ENCODE measurements at regions not wholly inside any gene's neighbourhood (a gene's known extent, or its start where the extent isn't known, plus 50 kb on each side); places are given as distances from the start of the nearest gene placed in this dataset.

DNA sequence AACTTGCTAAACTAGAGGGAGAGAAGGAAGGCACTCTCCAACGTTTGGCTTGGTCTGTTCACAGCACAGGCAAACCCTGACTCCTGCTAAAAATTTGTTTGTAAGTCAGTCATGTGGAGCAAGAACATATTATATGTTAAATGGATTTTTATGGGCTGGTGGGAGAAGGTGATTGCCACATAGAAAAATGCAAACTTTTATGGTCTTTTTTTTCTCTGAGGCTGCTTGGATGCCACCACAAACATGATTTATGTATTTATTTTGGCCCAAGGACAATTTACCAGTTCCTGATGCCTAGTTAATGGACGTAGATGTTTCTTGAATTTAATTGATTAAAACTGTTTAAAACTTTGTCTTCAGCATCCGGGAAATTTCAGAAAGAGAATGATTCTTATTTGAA is 274.2 kb upstream of the MYOCD start:
- H3K36me3 ChIP-seq = no peaks in the 10 kb centered on the region
- H3K4me3 ChIP-seq = no peak overlapping the region
- H3K27ac ChIP-seq = no peak overlapping the region
- DNase-seq = no peak
- H3K4me1 ChIP-seq = no peaks in the 10 kb centered on the region
- no peaks in the 10 kb centered on the region for H3K27me3 ChIP-seq
- intact Hi-C loops (cut with DNase I; ENCODE audit: low total_unique reads) = no loop called here
- no peaks in the 10 kb centered on the region for H3K9me3 ChIP-seq
- WGBS, 5 donors = 34 to 47% (median 37%) methylated on average over 3 of the region's 3 CpGs
- TF ChIP-seq EP300 (IDR thresholded peaks at IDR 0.05) (no peak), CTCF (IDR thresholded peaks at IDR 0.05) (no peak)

GRCh38 chr17:12395733-12396354 is 269.8 kb upstream of the MYOCD start:
- no peaks in the 10 kb centered on the region for H3K9me3 ChIP-seq
- H3K4me3 ChIP-seq = no peak overlapping the region
- H3K36me3 ChIP-seq = no peaks in the 10 kb centered on the region
- TF ChIP-seq CTCF (IDR thresholded peaks at IDR 0.05) (peak in 2 of 7 experiments; percentile 28 to 30), POLR2A (IDR thresholded peaks at IDR 0.05) (no peak)
- intact Hi-C loops (cut with DNase I; ENCODE audit: low total_unique reads) = no loop called here
- 52 to 61% (median 55%) methylated on average over 5 of the region's 5 CpGs for WGBS, 5 donors
- no peaks in the 10 kb centered on the region for H3K27me3 ChIP-seq
- peak in 1 of 2 donors; percentile 34 for DNase-seq
- H3K27ac ChIP-seq = no peak overlapping the region
- no peaks in the 10 kb centered on the region for H3K4me1 ChIP-seq

- Histone ChIP-seq H3K27ac (no peak overlapping the region), H3K36me3 (no peaks in the 10 kb centered on the region), H3K4me3 (no peak overlapping the region), H3K27me3 (no peaks in the 10 kb centered on the region), H3K4me1 (peaks cover 0 to 6% (median 0%) of the 10 kb centered on the region in 4 donors), H3K9me3 (no peaks in the 10 kb centered on the region)
- no peak for DNase-seq
- intact Hi-C loops (cut with DNase I; ENCODE audit: low total_unique reads) = no loop called here
- 58 to 72% (median 70%) methylated on average over 8 of the region's 8 CpGs for WGBS, 5 donors
- TF ChIP-seq EP300 (IDR thresholded peaks at IDR 0.05) (peak; percentile 90), POLR2AphosphoS5 (IDR thresholded peaks at IDR 0.05) (peak in 2 of 3 donors; percentile 48 to 50), POLR2A (IDR thresholded peaks at IDR 0.05) (no peak), CTCF (IDR thresholded peaks at IDR 0.05) (no peak)
Observed at GRCh38 chr17:12398441-12399051, 267.1 kb upstream of the MYOCD start.

- H3K27me3 ChIP-seq = no peaks in the 10 kb centered on the region
- H3K9me3 ChIP-seq = no peaks in the 10 kb centered on the region
- intact Hi-C loops (cut with DNase I; ENCODE audit: low total_unique reads) = no loop called here
- WGBS, 5 donors = 71 to 86% (median 77%) methylated on average over 5 of the region's 5 CpGs
- peaks cover 10 to 28% (median 20%) of the 10 kb centered on the region in 4 donors for H3K4me1 ChIP-seq
- DNase-seq = no peak
- no peak overlapping the region for H3K27ac ChIP-seq
- H3K4me3 ChIP-seq = no peak overlapping the region
- no peak for TF ChIP-seq POLR2A (IDR thresholded peaks at IDR 0.05)
- no peaks in the 10 kb centered on the region for H3K36me3 ChIP-seq
Observed at GRCh38 chr17:12402963-12403622, 262.6 kb upstream of the MYOCD start.
